Liver (tissue), 8 donors: ENCODE measurements at regions not wholly inside any gene's neighbourhood (a gene's known extent, or its start where the extent isn't known, plus 50 kb on each side); places are given as distances from the start of the nearest gene placed in this dataset.
"Not testable (repeated sequence)": the region's sequence is repeated elsewhere in the genome, so short reads cannot be mapped to it uniquely, and the experiment has no call there.

Experiments used
- DNase-seq: peaks from one replicate; pipeline ENCODE4 v3.0.0-alpha.2; 2017; ENCODE audit warnings: low spot score
- H3K27ac ChIP-seq, 2 donors: one replicate each; pipeline ENCODE4 v1.7.0; 2013; ENCODE audit warnings: inconsistent platforms in 2 of 2, low read length in 2 of 2, control low read depth in 1 of 2, low read depth in 1 of 2, mild to moderate bottlenecking in 1 of 2
- H3K27me3 ChIP-seq, 4 donors: one replicate each; pipeline versions ENCODE4 v1.6.1 to v1.7.0; 2013; ENCODE audit warnings: low read length in 3 of 4, inconsistent platforms in 1 of 4, mild to moderate bottlenecking in 1 of 4, moderate library complexity in 1 of 4; ENCODE audit not compliant: control insufficient read depth in 4 of 4, insufficient read depth in 4 of 4
- H3K36me3 ChIP-seq, 4 donors: one replicate each; pipeline versions ENCODE4 v1.6.1 to v1.7.0; 2013; ENCODE audit warnings: low read length in 3 of 4, mild to moderate bottlenecking in 3 of 4, low read depth in 1 of 4, moderate library complexity in 1 of 4; ENCODE audit not compliant: control insufficient read depth in 4 of 4, insufficient read depth in 3 of 4
- H3K4me1 ChIP-seq, 4 donors: one replicate each; pipeline versions ENCODE4 v1.6.1 to v1.7.0; 2013; ENCODE audit warnings: low read length in 3 of 4, mild to moderate bottlenecking in 3 of 4, moderate library complexity in 1 of 4; ENCODE audit not compliant: control insufficient read depth in 4 of 4, insufficient read depth in 4 of 4
- H3K4me3 ChIP-seq, 3 donors: one replicate each; pipeline versions ENCODE4 v1.6.1 to v1.7.0; 2013; ENCODE audit warnings: low read length in 3 of 3, control low read depth in 1 of 3, low read depth in 1 of 3, mild to moderate bottlenecking in 1 of 3
- H3K9ac ChIP-seq, 2 donors: one replicate each; pipeline ENCODE4 v1.7.0; 2013; ENCODE audit warnings: low read length in 2 of 2, mild to moderate bottlenecking in 2 of 2, moderate library complexity in 2 of 2, control low read depth in 1 of 2, low read depth in 1 of 2
- H3K9me3 ChIP-seq, 4 donors: one replicate each; pipeline versions ENCODE4 v1.6.1 to v1.7.0; 2013; ENCODE audit warnings: low read length in 3 of 4; ENCODE audit not compliant: control insufficient read depth in 4 of 4
- ATF3 ChIP-seq: IDR thresholded peaks from 2 replicates; pipeline ENCODE4 v1.6.1; 2016; ENCODE audit warnings: antibody characterized with exemption
- CTCF ChIP-seq: fragments of 150-350 bp; IDR thresholded peaks from 2 replicates; pipeline ENCODE4 v1.5.1; 2017; ENCODE audit warnings: improper control_type of control experiment, low read depth, low read length; ENCODE audit not compliant: missing input control
- FOXA1 ChIP-seq: IDR thresholded peaks from 2 replicates; pipeline ENCODE4 v1.6.1; 2016; ENCODE audit warnings: antibody characterized with exemption
- FOXA2 ChIP-seq: IDR thresholded peaks from 2 replicates; pipeline ENCODE4 v1.6.1; 2016; ENCODE audit warnings: antibody characterized with exemption
- GABPA ChIP-seq, 2 donors: IDR thresholded peaks in 1 of 2; conservative IDR thresholded peaks in 1 of 2; 2 replicates each; pipeline ENCODE4 v1.6.1; 2016; ENCODE audit warnings: antibody characterized with exemption in 2 of 2, mild to moderate bottlenecking in 1 of 2, moderate library complexity in 1 of 2
- HNF4A ChIP-seq, 2 donors: conservative IDR thresholded peaks; 2 replicates each; pipeline ENCODE4 v1.6.1; 2016; ENCODE audit warnings: antibody characterized with exemption in 2 of 2, mild to moderate bottlenecking in 2 of 2
- HNF4G ChIP-seq: IDR thresholded peaks from 2 replicates; pipeline ENCODE4 v1.6.1; 2016; ENCODE audit warnings: antibody characterized with exemption
- JUND ChIP-seq, 2 donors: IDR thresholded peaks; 2 replicates each; pipeline ENCODE4 v1.6.1; 2016; ENCODE audit warnings: antibody characterized with exemption in 2 of 2
- MAX ChIP-seq: IDR thresholded peaks from 2 replicates; pipeline ENCODE4 v1.6.1; 2016; ENCODE audit warnings: antibody characterized with exemption
- NR2F2 ChIP-seq: IDR thresholded peaks from 2 replicates; pipeline ENCODE4 v1.6.1; 2016; ENCODE audit warnings: antibody characterized with exemption
- RAD21 ChIP-seq, 2 donors: IDR thresholded peaks; 2 replicates each; pipeline ENCODE4 v1.6.1; 2016; ENCODE audit warnings: antibody characterized with exemption in 2 of 2, mild to moderate bottlenecking in 2 of 2
- REST ChIP-seq: IDR thresholded peaks from 2 replicates; pipeline ENCODE4 v1.6.1; 2016; ENCODE audit warnings: antibody characterized with exemption, mild to moderate bottlenecking
- RXRA ChIP-seq, 2 donors: IDR thresholded peaks; 2 replicates each; pipeline ENCODE4 v1.6.1; 2017 to 2018; ENCODE audit warnings: antibody characterized with exemption in 2 of 2, mild to moderate bottlenecking in 1 of 2
- SP1 ChIP-seq: IDR thresholded peaks from 2 replicates; pipeline ENCODE4 v1.6.1; 2018; ENCODE audit warnings: antibody characterized with exemption, mild to moderate bottlenecking
- TAF1 ChIP-seq: conservative IDR thresholded peaks from 2 replicates; pipeline ENCODE4 v1.6.1; 2016; ENCODE audit warnings: antibody characterized with exemption, mild to moderate bottlenecking
- YY1 ChIP-seq: IDR thresholded peaks from 2 replicates; pipeline ENCODE4 v1.6.1; 2016; ENCODE audit warnings: antibody characterized with exemption, mild to moderate bottlenecking
- ZBTB33 ChIP-seq: IDR thresholded peaks from 2 replicates; pipeline ENCODE4 v1.6.1; 2016; ENCODE audit warnings: antibody characterized with exemption
- WGBS: extraction: QIAGEN DNeasy Blood & Tissue Kit; methylation state at CpG from one replicate; pipeline ENCODE4 v1.1.7; 2013; 5-methylcytosine and 5-hydroxymethylcytosine counted together
- donor health status: healthy.
- donor health status: healthy.
- donor health status: healthy.
- donor health status: healthy.
- donor health status: healthy.

GRCh38 chrY:12230921-12231320 lies 470.1 kb upstream of the USP9Y start:
- no peak for TF ChIP-seq NR2F2
- TF ChIP-seq RAD21 (IDR thresholded peaks at IDR 0.05), result no peak
- TF ChIP-seq CTCF, result no peak
- TF ChIP-seq FOXA1, result no peak
- TF ChIP-seq SP1, result no peak
- TF ChIP-seq GABPA (IDR thresholded peaks at IDR 0.05 in 1 of 2, conservative IDR thresholded peaks at IDR 0.05 in 1 of 2), result no peak
- TF ChIP-seq JUND (IDR thresholded peaks at IDR 0.05), result no peak
- no peak for TF ChIP-seq ATF3
- no peak for TF ChIP-seq HNF4G
- no peak overlapping the region for H3K4me3 ChIP-seq
- H3K9ac ChIP-seq, result no peak overlapping the region
- DNase-seq, result no peak
- 19% methylated on average over 1 of the region's 1 CpG for WGBS
- H3K36me3 ChIP-seq, result no peaks in the 10 kb centered on the region
- no peaks in the 10 kb centered on the region for H3K9me3 ChIP-seq
- H3K27me3 ChIP-seq, result no peaks in the 10 kb centered on the region
- H3K27ac ChIP-seq, result no peak overlapping the region
- H3K4me1 ChIP-seq, result no peaks in the 10 kb centered on the region

GRCh38 chrY:12236399-12236798 lies 464.6 kb upstream of the USP9Y start:
- Histone ChIP-seq H3K27me3 (no peaks in the 10 kb centered on the region), H3K36me3 (no peaks in the 10 kb centered on the region), H3K9me3 (no peaks in the 10 kb centered on the region), H3K4me3 (no peak overlapping the region), H3K9ac (no peak overlapping the region), H3K4me1 (no peaks in the 10 kb centered on the region), H3K27ac (no peak overlapping the region)
- TF ChIP-seq TAF1 (no peak), NR2F2 (no peak), SP1 (no peak), HNF4A (conservative IDR thresholded peaks at IDR 0.05) (no peak), JUND (IDR thresholded peaks at IDR 0.05) (no peak), FOXA2 (no peak), RXRA (IDR thresholded peaks at IDR 0.05) (no peak)
- 85% methylated on average over 4 of the region's 4 CpGs for WGBS
- no peak for DNase-seq

GRCh38 chrY:12240326-12240725 lies 460.7 kb upstream of the USP9Y start:
- not testable (repeated sequence) for H3K27ac ChIP-seq, H3K4me3 ChIP-seq, H3K4me1 ChIP-seq, H3K9ac ChIP-seq, H3K36me3 ChIP-seq, H3K9me3 ChIP-seq, H3K27me3 ChIP-seq, DNase-seq
- TF ChIP-seq RAD21 (IDR thresholded peaks at IDR 0.05), result peak in 1 of 2 donors; percentile 15
- 24% methylated on average over 2 of the region's 2 CpGs for WGBS

- Histone ChIP-seq H3K27me3 (no peaks in the 10 kb centered on the region), H3K27ac (no peak overlapping the region), H3K9me3 (no peaks in the 10 kb centered on the region), H3K9ac (no peak overlapping the region), H3K36me3 (no peaks in the 10 kb centered on the region), H3K4me1 (no peaks in the 10 kb centered on the region), H3K4me3 (no peak overlapping the region)
- DNase-seq, result no peak
- WGBS, result 70% methylated on average over 1 of the region's 1 CpG
- TF ChIP-seq YY1 (no peak), REST (no peak), MAX (no peak), GABPA (IDR thresholded peaks at IDR 0.05 in 1 of 2, conservative IDR thresholded peaks at IDR 0.05 in 1 of 2) (no peak), RXRA (IDR thresholded peaks at IDR 0.05) (no peak), ATF3 (no peak), NR2F2 (no peak), HNF4A (conservative IDR thresholded peaks at IDR 0.05) (no peak), ZBTB33 (no peak)
Observed at GRCh38 chrY:12244146-12244545, 456.9 kb upstream of the USP9Y start.
